HG03469 (cell line): ENCODE measurements at regions not wholly inside any gene's neighbourhood (a gene's known extent, or its start where the extent isn't known, plus 50 kb on each side); places are given as distances from the start of the nearest gene placed in this dataset.
"Not testable (repeated sequence)": the region's sequence is repeated elsewhere in the genome, so short reads cannot be mapped to it uniquely, and the experiment has no call there.

Source experiments
- ATAC-seq: cut with Tn5 transposase; IDR thresholded peaks from one replicate; pipeline ENCODE4 v1.9.1; 2021; ENCODE audit warnings: mild to moderate bottlenecking, moderate library complexity, moderate number of reproducible peaks; ENCODE audit not compliant: unreplicated experiment

DNA sequence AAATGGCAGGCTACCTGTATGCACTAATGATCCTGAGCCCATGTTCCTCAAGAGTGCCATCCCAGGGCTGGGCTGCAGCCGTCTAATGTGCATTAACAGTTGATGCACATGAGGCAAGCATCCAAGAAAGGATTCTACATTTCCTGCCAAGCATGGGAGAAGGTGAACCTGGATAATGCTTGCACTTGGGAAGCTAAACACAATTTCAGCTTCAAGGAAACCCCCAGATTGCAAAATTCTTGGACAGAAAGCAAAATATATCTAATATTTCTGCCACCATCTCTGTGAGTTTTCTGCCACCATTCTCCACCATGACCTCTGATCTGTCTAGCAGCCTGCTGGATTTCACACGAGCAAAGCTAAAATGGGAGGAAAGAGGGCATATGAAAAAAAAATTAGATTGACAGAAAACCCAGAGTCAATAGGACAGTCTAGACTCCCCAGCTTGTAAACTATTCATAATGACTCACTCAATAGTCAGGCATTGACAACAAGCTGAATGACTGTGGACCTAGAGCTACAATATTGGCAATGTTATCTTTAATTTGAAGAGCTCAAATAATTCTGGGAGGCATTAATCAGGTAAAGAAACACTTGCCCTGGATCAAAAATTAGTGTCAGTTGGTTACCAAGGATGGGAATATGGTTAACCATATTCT is 91.9 kb upstream of the BCL2L14 start:
- no peak for ATAC-seq

DNA sequence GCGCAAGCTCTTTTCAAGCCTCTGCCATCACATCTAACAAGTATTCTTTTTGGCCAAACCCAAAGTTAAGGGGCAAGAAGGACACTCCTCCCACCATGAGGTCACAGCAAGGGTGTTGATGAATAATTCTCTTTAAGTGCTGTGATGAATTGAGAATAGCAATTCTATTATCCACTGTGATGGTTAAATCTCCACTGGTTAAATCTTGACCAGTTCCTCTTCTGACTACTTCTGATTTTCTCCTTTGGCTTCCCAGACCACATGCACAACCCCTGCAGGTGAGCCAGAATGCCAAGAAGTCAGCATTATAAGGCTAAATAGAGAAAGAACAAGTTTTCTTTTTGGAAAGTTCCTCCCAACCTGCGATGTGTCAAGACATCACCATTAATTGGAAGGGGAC is 90.6 kb upstream of the BCL2L14 start:
- no peak for ATAC-seq

DNA sequence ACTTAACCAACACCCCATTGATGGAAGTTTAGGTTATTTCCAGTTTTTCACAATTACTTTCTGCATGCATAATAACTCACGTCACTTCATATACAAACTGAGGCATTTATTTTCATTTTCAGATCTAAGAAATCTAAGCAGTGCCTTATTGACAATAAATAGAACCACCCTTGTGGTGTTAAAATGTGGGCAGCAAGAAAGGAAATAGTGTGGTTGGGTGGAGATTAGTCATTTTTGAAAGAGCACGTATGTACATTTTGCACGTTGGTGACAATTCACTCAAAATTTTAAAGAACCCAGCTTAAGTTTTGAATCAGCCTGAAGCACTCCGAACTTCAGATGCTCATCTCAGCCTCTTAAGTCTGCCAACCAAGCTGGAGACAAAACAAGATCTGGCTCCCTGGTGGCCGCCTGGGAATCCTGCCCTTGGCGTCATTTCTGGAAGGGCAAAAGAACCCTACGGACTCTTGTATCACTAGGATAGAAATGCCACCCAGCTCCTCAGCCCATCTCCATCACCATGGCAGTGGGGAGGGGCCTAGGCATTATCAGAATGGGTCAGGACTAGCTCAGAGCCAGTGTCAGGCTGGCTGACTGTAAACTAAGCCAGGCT is 89.5 kb upstream of the BCL2L14 start:
- peak; percentile 85 for ATAC-seq

DNA sequence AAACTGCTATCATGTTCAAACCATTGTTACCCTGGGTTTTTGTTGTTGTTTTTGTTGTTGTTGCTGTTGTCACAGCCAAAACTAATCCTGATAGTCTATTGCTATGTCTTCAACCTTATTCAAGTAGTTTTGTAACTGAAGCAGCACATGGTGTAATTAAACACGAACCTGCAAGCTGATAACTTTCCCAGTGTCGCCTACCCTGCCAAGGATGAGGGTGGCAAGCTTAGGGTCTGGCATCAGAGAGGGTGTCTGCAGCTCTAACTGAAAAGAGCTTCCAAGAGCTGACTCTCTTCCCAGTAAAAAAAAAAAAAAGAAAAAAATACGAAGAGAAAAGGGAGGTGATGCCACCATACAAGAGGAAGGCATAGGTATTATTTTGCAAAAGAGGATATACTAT is 86.3 kb upstream of the BCL2L14 start:
- ATAC-seq: no peak

DNA sequence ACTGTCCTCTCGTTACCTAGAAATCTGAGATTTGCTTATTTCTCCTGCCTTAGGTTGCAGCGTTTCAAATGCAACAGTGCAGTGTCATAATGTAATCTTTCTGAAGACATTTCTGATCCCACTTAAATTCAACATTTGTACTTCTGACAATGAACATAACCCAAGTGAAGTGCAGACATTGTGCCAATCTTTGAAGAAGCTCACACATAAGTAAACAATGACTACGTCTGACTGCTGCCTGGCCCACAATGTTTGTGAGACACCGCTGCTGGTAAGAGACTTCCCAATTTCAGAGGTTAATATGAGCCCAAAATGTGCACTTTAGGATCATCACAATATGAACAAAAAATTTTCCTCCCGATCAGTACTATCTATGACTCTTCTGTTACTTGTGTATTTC is 84.6 kb upstream of the BCL2L14 start:
- no peak for ATAC-seq

DNA sequence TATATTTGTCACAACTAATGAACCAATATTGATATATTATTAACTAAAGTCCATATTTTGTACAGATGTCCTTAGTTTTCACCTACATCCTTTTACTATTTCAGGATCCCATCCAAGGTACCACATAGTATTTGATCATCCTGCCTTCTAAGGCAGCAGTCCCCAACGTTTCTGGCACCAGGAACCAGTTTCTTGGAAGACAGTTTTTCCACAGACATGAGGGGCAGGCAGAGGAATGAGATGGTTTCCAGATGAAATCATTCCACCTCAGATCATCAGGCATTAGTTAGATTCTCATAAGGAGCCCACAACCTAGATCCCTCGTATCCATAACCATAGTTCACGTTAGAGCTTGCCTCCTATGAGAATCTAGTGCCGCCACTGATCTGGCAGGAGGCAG is 82.8 kb upstream of the BCL2L14 start:
- no peak for ATAC-seq

DNA sequence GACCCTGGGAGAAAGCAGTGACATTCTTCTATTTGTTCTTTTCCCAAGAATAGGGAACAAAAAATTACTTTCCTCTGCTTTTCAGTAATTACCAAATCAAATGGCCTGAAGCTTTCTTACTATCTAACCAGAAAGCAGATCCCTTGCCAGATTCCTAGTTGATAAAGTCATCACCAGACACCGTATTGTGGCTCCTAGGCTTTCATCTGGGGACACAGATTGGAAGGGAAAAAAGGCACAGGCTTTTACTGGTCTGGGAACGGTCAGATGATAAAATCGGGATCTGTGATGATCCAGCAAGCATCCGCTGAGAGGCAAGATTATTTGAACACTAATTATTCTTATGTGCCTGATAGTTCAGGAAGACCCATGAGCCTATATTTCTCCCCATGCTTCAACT is 79.1 kb upstream of the BCL2L14 start:
- ATAC-seq: no peak

DNA sequence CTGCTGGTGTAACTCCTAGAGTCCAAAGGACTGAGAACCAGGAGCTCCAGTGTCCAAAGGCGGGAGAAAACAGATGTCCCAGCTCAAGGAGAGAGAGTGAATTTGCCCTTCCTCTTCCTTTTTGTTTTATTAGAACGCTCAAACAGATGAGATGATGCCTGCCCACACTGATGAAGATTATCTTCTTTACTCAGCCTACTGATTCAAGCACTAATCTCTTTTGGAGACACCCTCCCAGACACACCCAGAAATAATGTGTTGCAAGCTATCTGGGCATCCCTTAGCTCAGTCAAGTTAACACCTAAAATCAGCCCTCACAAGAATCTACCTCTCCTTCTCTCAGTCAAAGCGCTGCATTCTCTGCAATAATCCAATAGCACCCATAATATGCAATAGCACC is 78.2 kb upstream of the BCL2L14 start:
- no peak for ATAC-seq

DNA sequence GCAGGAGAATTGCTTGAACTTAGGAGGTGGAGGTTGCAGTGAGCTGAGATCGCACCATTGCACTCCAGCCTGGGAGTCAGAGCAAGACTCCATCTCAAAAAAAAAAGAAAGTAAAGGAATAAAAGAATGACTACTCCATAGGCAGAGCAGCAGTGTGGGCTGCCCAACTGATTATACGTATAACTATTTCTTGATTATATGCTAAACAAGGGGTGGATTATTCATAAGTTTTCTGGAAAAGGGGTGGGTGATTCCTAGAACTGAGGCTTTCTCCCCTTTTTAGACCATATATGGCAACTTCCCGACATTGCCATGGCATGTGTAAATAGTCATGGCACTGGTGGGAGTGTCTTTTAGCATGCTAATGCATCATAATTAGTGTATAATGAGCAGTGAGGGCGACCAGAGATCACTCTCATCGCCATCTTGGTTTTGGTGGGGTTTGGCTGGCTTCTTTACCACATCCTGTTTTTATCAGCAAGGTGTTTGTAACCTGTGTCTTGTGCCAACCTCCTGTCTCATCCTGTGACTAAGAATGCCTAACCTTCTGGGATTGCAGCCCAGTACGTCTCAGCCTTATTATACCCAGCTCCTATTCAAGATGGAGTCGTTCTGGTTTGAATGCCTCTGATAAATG is 72.3 kb upstream of the BCL2L14 start:
- ATAC-seq: not testable (repeated sequence)

DNA sequence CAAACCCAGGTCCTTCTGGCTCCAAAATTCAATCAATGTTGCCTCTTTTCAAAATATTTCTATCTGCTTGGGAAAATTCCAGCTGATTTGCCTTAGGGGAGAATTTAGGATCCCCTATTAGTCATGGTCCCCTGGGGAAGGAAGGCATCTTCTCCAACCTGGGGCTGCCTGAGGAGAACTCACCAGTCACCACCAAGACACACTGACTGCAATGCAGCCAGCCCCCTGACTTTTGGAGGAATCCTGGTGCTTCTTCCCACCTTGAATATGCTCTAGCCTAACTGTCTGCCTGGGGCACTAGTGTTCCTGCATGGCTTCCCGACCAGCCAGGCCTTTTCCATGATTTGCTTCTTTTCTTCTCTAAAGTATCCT is 71.8 kb upstream of the BCL2L14 start:
- ATAC-seq: no peak

DNA sequence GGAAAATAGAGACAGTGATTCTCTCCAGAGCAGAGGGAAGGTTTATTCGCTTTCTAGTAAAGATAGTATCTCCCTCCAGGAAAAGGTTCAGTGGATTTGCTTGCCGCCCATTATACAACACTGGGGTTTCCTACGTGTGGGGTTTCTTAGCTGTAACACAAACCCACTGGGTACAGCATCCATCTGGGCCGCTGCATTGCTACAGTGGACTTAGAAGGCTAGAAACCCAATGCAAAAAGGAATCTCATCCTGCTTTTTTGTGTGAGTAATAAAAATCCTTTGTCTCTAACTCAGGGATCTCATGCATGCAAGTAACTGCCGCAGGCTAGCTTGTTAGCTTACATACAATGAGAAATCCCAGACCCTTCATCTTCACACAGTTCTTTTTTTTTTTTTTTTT is 67.1 kb upstream of the BCL2L14 start:
- no peak for ATAC-seq

DNA sequence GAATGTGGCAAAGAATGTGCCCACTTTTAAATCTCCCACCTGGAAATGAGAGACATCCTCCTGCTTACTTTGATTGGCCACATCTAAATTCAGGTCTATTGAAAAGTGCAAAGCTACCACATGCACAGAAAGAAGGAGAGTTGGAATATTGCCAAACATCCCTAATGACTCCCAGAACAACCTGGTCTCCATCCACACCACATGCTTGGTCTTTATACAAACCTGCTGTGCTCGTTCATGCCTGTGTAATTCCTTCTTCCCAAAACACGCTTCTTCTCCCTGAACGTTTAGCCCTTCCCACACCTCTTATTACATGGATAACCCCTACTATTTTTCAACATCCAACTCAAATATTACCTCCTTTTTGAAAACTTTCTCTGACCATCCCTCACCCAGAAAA is 66.2 kb upstream of the BCL2L14 start:
- no peak for ATAC-seq

DNA sequence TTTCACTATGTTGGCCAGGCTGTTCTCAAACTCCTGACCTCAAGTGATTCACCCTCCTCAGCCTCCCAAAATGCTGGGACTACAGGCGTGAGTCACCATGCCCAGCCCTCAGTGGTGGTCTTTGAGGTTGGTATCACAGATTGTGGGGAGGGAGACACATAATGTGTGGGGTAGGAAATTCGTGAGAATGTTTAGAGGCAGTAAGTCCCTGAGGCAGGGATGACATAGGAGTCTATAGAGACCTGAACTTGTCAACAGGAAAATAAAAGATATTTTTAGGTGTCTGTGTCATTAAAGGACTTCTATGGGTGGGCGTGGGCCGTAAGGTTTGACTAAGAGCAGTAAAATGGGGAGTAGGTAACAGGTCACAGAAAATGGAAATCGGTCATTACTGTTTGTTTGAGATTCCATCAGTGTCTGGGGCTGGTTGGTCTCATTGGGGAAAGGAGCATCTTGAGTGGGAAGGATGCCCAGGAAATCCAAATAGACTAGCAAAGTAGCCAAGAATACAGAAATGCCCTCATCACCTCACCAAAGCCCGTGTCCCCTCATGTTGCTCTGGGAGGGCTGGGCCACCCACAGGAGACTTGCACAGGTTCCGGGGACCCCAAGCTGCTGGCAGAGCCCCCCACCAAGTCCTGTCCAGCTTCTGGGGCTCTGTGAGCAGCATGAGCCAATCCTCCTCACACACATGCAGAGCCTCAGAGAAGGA is 63.6 kb upstream of the BCL2L14 start:
- no peak for ATAC-seq

DNA sequence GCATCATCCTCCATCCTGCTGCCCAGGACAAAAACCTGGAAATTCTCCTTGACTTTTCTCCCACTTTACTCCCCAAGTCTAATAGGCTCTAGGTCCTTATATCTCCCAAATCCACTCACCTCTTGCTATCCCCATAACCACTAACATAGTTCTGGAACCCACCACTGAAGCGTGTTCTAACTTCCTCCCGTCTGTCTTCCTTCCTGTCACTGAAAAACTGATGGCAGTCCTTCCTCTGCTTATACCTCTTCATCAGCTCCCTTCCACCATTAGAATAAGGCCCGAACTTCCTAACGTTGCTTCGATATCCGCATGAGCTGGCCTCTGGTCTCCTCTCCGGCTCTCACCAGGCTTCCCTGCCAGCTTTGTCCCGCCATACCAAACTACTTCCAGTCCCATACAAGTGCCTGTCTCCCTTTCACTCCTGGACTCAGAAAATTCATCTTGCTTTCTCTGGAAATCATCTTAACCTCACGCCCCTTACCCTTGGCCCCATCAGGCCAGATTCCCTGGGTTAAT is 63.0 kb upstream of the BCL2L14 start:
- ATAC-seq: no peak

DNA sequence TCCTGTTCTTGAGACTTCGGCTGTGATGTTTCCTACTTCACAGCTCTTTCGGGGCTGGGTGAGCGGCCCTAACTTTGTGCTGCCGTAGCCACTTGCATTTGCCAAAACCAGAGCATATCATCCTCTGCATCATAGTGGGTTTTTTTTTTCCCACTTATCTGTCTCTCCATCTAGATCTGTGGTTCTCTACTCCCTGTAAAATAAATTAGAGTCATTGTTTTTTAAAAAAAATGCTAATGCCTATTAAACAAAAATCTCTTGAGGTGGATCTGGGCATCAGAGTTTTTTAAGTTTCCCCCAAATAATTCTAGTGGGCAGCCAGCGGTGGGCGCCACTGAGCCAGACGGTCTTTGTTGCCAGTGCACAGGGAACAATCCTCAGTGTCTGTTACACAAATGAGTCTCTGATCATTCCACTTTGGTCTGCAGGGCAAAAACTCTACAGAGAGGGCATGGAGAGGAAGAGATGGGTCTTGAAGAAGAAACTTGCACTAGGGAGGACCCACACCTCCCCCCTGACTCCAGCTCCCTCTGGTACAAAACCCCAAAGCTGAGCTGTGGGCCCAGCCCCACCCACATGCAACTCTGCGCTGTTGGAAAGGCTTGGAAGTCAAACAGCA is 62.4 kb upstream of the BCL2L14 start:
- no peak for ATAC-seq

DNA sequence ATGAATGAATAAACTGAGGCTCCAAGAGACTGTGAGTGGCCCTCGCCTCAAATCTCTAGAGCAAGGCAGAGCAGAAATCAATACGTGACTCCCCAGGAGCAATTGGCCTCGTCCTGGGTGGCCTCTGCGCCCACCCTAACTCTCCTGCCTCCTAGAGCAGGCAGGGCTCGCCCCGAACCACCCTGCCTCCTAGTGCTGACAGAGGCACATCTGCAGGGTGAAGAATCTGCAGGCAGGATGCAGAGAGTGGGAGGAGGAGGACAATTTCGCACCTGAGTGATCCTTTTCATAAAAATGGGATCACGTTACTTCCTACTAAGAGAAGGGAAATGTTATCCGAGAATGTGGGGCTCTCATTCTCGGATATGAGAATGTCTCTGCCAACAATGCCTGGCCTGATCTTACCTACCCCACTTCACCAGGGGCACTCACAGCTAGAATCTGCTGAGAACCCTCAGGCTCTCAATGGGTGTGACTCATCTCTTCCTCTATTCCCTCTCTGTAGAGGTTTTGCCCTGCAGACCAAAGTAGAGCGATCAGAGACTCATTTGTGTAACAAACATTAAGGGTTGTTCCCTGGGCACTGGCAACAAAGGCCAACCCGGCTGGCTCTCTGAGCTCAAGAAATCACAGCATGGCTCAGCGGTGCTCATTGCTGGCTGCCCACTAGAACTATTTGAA is 61.7 kb upstream of the BCL2L14 start:
- peak; percentile 51 for ATAC-seq

DNA sequence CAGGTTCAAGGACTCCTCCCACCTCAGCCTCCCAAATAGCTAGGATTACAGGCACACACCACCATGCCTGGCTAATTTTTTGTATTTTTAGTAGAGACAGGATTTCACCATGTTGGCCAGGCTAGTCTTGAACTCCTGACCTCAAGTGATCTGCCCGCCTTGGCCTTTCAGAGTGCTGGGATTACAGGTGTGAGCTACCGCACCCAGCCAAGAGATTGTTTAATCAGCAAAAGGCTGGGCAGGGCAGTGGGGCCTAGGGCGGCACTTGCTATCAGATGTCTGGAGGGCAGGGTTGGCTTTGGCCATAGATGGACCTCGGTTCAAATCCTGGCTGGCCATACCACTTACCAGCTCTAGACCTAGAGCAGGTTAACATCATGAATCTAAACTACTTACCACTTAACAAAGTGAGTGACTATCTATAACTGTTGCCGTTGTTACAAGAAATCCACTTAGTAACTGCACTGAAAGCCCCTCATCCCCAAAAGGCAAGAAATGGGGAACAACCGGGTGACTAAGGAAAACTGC is 60.9 kb upstream of the BCL2L14 start:
- not testable (repeated sequence) for ATAC-seq

DNA sequence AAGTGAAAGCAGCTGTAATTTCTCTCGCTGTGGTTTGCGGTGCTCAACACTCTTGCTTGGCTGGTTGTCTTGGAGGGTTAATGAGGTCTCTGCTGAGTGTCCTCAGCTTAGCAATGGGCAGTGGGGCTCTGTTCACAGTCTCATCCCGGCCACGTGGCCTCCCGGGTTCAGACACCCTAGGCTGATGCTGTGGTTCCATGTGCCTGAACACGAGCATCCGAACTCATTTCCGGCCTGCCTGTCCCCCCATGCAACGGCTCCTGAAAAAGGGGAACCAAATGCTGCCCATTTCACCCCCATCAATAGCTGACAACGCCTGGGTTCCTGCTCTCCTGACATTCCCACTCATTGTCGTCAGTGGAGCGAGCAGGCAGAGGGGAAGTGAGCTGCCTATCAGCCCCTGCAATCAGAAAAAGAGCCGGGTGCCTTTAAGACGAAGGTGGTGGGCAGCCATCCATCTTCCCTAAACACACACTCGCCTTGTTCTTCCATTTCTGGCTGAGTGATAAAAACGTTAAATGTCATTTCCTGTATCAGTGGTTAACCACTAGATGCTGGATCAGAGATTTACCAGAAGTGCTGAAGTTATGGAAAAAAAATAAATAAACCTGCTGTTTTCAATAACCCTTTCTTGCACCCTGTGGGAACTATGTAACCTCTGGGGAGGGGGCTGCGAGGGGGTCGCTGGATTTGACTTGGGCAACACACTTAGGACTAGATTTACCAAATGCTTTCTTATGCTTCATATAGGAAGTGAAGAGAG is 60.3 kb upstream of the BCL2L14 start:
- ATAC-seq: no peak

DNA sequence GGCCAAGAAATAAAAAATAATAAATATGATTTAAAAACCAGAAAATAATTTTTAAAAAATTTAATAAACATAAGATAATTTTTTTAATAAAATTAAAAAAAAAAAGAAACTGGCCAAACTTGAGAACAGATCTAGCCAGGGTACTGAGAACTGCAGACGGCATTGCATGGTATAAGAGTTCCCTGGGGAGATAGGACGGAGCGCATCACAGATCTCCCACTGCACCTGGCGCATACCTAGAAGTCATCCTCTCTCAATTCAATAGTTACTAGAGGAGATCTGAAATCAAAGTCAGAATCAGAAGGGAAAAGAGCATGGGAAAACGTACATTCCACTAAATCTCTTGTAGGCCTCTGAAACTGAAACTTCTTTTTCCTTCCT is 58.9 kb upstream of the BCL2L14 start:
- ATAC-seq: no peak
